ENCODE measurements at regions not wholly inside any gene's neighbourhood (a gene's known extent, or its start where the extent isn't known, plus 50 kb on each side); places are given as distances from the start of the nearest gene placed in this dataset.

GRCh38 chr3:11089931-11090330 is 64.4 kb upstream of the HRH1 start:
- no peak for DNase-seq

DNA sequence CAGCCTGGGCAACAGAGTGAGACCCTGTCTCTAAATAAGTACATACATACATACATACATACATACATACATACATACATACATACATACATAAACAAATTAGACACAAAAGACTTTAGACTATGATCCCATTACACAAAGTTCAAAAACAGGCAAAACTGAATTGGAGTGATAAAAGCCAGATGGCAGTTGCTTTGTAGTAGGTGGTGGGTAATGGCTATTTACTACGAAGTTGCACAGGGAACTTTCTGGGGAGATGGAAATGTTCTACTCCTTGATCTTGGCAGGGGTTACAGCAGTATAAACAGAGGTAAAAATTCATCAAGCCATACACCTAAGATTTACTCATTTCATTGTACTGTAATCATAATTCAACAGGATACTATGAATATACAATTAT is 63.7 kb upstream of the HRH1 start:
- no peak for DNase-seq

DNA sequence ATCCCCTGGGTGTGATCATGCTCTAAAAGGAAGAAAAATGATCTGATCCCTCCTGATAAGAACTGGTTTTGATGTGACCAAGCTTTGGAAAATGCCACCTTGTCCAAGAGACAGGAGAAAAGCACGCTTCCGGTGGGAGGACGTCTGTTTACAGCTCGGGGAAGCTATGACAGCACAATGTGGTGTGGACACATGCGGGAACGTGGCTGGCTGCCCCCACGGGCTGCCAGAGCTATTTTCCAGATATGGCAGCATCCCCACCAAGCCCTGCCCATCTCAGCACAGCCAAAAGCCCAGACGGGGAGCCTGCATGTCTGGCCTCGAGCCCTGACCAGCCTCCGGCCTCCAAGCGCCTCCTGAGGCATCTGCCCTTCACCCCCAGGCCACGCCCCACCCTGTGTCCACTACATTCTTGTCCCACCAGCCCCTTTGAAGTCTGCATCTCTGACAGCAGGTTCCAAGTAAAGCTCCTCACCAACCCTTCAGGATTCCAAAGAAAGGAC is 63.2 kb upstream of the HRH1 start:
- DNase-seq: no peak

- no peak for DNase-seq
Measured at GRCh38 chr3:11091791-11092190, 62.5 kb upstream of the HRH1 start.

- no peak for DNase-seq
Measured at GRCh38 chr3:11093823-11094340, 60.4 kb upstream of the HRH1 start.

DNA sequence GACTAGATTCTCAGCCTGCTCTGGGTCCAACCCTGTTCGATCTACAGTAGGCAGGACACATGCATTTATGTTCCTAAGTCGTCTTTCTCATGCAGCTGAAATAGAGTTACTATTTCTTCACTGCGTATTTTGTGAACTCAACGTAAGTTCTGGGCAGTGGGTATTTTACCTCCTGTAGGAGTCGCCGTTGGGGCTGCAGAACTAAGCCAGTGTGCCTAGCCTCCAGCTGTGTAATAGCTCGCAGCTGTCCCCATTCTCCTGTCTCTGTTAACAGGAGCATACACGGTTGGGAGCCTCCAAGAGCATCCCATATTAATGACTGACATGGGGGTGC is 58.4 kb upstream of the HRH1 start:
- no peak for DNase-seq

GRCh38 chr3:11096266-11097139 is 57.8 kb upstream of the HRH1 start:
- peak; percentile 80 for DNase-seq

GRCh38 chr3:11099306-11099705 is 55.0 kb upstream of the HRH1 start:
- no peak for DNase-seq
